ENCODE measurements at regions not wholly inside any gene's neighbourhood (a gene's known extent, or its start where the extent isn't known, plus 50 kb on each side); places are given as distances from the start of the nearest gene placed in this dataset.

DNA sequence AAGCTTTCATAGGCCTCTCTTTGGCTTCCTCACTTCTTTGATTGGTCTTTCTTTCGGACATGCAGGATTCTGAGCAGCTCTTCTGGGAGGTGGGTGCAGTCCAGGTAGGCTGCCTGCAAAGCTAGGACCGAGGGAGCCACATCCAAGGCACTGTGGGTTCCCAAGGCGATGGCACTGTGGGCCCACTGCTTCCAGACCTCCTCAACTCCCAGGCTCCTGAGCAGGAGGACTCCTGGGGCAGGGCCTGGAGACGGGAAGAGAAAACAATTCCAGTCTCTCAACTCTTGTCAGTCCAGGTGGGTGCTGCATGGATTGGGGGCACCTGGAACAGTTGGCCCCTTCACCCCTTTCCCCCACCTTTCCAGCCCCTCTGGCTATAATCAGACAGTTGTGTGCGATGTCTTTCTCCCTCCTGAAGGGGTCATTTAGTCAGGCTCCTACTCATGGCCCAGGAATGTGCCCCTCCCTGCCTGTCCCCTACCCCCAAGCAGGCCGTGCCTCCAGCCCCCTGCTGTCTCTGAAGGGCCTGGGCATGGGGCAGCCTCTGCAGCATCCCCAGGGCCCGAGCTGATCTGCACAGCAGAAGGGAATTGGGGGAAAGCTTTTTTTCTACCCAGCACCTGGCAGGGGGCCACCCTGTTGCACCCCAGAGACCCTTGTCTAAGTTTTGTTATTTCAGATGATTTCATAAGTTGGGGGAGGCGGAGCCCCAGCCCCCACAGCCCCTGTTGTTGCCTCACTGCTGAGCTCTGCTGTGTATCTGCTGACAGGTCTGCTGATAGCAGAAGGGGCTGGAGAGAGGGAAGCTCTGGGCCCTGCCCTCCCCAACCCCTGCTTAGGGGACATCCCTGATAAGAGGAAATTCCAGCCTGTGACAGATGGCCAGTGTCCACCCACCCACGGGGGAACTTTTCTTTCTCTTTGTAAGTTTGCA lies 330.3 kb downstream of the SEC14L1 start (continued):
- TF ChIP-seq, protein P1, sequence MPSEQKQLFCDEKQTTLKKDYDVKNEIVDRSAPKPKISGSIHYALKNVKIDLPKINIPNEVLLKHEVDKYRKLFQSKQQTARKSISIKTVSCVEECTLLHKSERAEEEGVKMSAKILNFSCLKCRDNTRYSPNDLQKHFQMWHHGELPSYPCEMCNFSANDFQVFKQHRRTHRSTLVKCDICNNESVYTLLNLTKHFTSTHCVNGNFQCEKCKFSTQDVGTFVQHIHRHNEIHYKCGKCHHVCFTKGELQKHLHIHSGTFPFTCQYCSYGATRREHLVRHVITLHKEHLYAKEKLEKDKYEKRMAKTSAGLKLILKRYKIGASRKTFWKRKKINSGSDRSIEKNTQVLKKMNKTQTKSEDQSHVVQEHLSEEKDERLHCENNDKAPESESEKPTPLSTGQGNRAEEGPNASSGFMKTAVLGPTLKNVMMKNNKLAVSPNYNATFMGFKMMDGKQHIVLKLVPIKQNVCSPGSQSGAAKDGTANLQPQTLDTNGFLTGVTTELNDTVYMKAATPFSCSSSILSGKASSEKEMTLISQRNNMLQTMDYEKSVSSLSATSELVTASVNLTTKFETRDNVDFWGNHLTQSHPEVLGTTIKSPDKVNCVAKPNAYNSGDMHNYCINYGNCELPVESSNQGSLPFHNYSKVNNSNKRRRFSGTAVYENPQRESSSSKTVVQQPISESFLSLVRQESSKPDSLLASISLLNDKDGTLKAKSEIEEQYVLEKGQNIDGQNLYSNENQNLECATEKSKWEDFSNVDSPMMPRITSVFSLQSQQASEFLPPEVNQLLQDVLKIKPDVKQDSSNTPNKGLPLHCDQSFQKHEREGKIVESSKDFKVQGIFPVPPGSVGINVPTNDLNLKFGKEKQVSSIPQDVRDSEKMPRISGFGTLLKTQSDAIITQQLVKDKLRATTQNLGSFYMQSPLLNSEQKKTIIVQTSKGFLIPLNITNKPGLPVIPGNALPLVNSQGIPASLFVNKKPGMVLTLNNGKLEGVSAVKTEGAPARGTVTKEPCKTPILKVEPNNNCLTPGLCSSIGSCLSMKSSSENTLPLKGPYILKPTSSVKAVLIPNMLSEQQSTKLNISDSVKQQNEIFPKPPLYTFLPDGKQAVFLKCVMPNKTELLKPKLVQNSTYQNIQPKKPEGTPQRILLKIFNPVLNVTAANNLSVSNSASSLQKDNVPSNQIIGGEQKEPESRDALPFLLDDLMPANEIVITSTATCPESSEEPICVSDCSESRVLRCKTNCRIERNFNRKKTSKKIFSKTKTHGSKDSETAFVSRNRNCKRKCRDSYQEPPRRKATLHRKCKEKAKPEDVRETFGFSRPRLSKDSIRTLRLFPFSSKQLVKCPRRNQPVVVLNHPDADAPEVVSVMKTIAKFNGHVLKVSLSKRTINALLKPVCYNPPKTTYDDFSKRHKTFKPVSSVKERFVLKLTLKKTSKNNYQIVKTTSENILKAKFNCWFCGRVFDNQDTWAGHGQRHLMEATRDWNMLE (tag by site-specific recombination; conservative IDR thresholded peaks at IDR 0.05; ENCODE audit: low read depth) = no peak
- TF ChIP-seq PRDM1 (tag by site-specific recombination; IDR thresholded peaks at IDR 0.05) = no peak
- no peak for TF ChIP-seq HOXD13 (CRISPR knock-in tag; IDR thresholded peaks at IDR 0.05; ENCODE audit: borderline replicate concordance)
- TF ChIP-seq BCL6B (tag by site-specific recombination; IDR thresholded peaks at IDR 0.05) = no peak
- TF ChIP-seq ZNF266 (tag by site-specific recombination; IDR thresholded peaks at IDR 0.05; ENCODE audit: low read depth) = no peak
- no peak for TF ChIP-seq ZNF239 (tag by site-specific recombination; IDR thresholded peaks at IDR 0.05)
- no peak for TF ChIP-seq MYNN (tag by site-specific recombination; IDR thresholded peaks at IDR 0.05; ENCODE audit: borderline replicate concordance)
- TF ChIP-seq, protein P2, sequence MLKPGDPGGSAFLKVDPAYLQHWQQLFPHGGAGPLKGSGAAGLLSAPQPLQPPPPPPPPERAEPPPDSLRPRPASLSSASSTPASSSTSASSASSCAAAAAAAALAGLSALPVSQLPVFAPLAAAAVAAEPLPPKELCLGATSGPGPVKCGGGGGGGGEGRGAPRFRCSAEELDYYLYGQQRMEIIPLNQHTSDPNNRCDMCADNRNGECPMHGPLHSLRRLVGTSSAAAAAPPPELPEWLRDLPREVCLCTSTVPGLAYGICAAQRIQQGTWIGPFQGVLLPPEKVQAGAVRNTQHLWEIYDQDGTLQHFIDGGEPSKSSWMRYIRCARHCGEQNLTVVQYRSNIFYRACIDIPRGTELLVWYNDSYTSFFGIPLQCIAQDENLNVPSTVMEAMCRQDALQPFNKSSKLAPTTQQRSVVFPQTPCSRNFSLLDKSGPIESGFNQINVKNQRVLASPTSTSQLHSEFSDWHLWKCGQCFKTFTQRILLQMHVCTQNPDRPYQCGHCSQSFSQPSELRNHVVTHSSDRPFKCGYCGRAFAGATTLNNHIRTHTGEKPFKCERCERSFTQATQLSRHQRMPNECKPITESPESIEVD (tag by site-specific recombination; IDR thresholded peaks at IDR 0.05) = no peak
- no peak for TF ChIP-seq ZNF426 (tag by site-specific recombination; IDR thresholded peaks at IDR 0.05)
- TF ChIP-seq ZNF423 (tag by site-specific recombination; IDR thresholded peaks at IDR 0.05) = no peak
- no peak for TF ChIP-seq HOXC10 (CRISPR knock-in tag; IDR thresholded peaks at IDR 0.05)
- TF ChIP-seq, protein P3, sequence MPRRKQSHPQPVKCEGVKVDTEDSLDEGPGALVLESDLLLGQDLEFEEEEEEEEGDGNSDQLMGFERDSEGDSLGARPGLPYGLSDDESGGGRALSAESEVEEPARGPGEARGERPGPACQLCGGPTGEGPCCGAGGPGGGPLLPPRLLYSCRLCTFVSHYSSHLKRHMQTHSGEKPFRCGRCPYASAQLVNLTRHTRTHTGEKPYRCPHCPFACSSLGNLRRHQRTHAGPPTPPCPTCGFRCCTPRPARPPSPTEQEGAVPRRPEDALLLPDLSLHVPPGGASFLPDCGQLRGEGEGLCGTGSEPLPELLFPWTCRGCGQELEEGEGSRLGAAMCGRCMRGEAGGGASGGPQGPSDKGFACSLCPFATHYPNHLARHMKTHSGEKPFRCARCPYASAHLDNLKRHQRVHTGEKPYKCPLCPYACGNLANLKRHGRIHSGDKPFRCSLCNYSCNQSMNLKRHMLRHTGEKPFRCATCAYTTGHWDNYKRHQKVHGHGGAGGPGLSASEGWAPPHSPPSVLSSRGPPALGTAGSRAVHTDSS (tag by site-specific recombination; IDR thresholded peaks at IDR 0.05) = no peak
- TF ChIP-seq ZNF76 (tag by site-specific recombination; IDR thresholded peaks at IDR 0.05; ENCODE audit: borderline replicate concordance, low read depth) = no peak
- TF ChIP-seq ATF2 (tag by site-specific recombination; IDR thresholded peaks at IDR 0.05; ENCODE audit: low read depth) = no peak
- no peak for TF ChIP-seq GLI4 (tag by site-specific recombination; IDR thresholded peaks at IDR 0.05)
- TF ChIP-seq ZNF280D (tag by site-specific recombination; IDR thresholded peaks at IDR 0.05) = no peak
- peak; percentile 26; the same call in 1 of the 2 replicates for TF ChIP-seq ZNF600 (tag by site-specific recombination; IDR thresholded peaks at IDR 0.05)
- no peak for TF ChIP-seq ZNF529 (tag by site-specific recombination; IDR thresholded peaks at IDR 0.05; ENCODE audit: insufficient replicate concordance)
- no peak for TF ChIP-seq SP2 (tag by site-specific recombination; IDR thresholded peaks at IDR 0.05)
- no peak for TF ChIP-seq GFI1B (tag by site-specific recombination; IDR thresholded peaks at IDR 0.05)
- TF ChIP-seq ZNF2 (tag by site-specific recombination; IDR thresholded peaks at IDR 0.05) = no peak
- no peak for TF ChIP-seq ZNF202 (tag by site-specific recombination; IDR thresholded peaks at IDR 0.05; ENCODE audit: borderline replicate concordance)
- no peak for TF ChIP-seq ZNF138 (tag by site-specific recombination; IDR thresholded peaks at IDR 0.05; ENCODE audit: borderline replicate concordance)
